Left ventricle myocardium inferior (tissue), 1 donor: ENCODE measurements at regions not wholly inside any gene's neighbourhood (a gene's known extent, or its start where the extent isn't known, plus 50 kb on each side); places are given as distances from the start of the nearest gene placed in this dataset.

Experiments used
- DNase-seq: peaks from one replicate; pipeline ENCODE4 v3.0.0-alpha.2; 2020
- H3K27ac ChIP-seq: fragments of 200-600 bp; replicated peaks from 2 replicates; pipeline ENCODE4 v1.8.0; 2021
- H3K27me3 ChIP-seq: fragments of 200-600 bp; 2 replicates; pipeline ENCODE4 v1.8.0; 2021; ENCODE audit warnings: low read depth
- H3K36me3 ChIP-seq: fragments of 200-600 bp; 2 replicates; pipeline ENCODE4 v1.8.0; 2021
- H3K4me1 ChIP-seq: fragments of 200-600 bp; 2 replicates; pipeline ENCODE4 v1.8.0; 2021
- H3K4me3 ChIP-seq: fragments of 200-600 bp; 2 replicates; pipeline ENCODE4 v1.8.0; 2021; ENCODE audit warnings: mild to moderate bottlenecking, moderate library complexity
- H3K9me3 ChIP-seq: fragments of 200-600 bp; replicated peaks from 2 replicates; pipeline ENCODE4 v1.8.0; 2021
- CTCF ChIP-seq: fragments of 200-600 bp; IDR thresholded peaks from 2 replicates; pipeline ENCODE4 v1.8.0; 2021; ENCODE audit warnings: antibody characterized with exemption, mild to moderate bottlenecking, borderline replicate concordance
- intact Hi-C: fragments of 100-400 bp; cut with micrococcal nuclease; formaldehyde crosslinking; loops from one replicate; pipeline ENCODE4 v1.11.0; 2022
- donor health status: DM: no; HTN: yes; CAD: no; lungs with severe emphysema.

GRCh38 chrY:8535704-8536103 is 801.6 kb upstream of the TSPY4 start:
- Histone ChIP-seq H3K27me3 (no peaks in the 10 kb centered on the region), H3K4me1 (no peaks in the 10 kb centered on the region), H3K27ac (no peak overlapping the region), H3K9me3 (no peaks in the 10 kb centered on the region), H3K4me3 (no peak overlapping the region), H3K36me3 (no peaks in the 10 kb centered on the region)
- TF ChIP-seq CTCF: no peak
- intact Hi-C loops: no loop called here
- DNase-seq: no peak

GRCh38 chrY:8536277-8536676 is 801.0 kb upstream of the TSPY4 start:
- Histone ChIP-seq H3K4me1 (no peaks in the 10 kb centered on the region), H3K27me3 (no peaks in the 10 kb centered on the region), H3K4me3 (no peak overlapping the region), H3K36me3 (no peaks in the 10 kb centered on the region), H3K9me3 (no peaks in the 10 kb centered on the region), H3K27ac (no peak overlapping the region)
- no peak for DNase-seq
- intact Hi-C loops: no loop called here
- no peak for TF ChIP-seq CTCF

- peak; percentile 26 for TF ChIP-seq CTCF
- H3K36me3 ChIP-seq: no peaks in the 10 kb centered on the region
- no peak for DNase-seq
- H3K4me3 ChIP-seq: no peak overlapping the region
- H3K9me3 ChIP-seq: no peaks in the 10 kb centered on the region
- intact Hi-C loops: no loop called here
- H3K27ac ChIP-seq: no peak overlapping the region
- no peaks in the 10 kb centered on the region for H3K27me3 ChIP-seq
- no peaks in the 10 kb centered on the region for H3K4me1 ChIP-seq
These were observed 796.0 kb upstream of the TSPY4 start for GRCh38 chrY:8541306-8541705.

GRCh38 chrY:8544715-8545114 is 792.5 kb upstream of the TSPY4 start:
- no peak for DNase-seq
- intact Hi-C loops: no loop called here
- H3K27me3 ChIP-seq: no peaks in the 10 kb centered on the region
- no peak for TF ChIP-seq CTCF
- no peaks in the 10 kb centered on the region for H3K4me1 ChIP-seq
- H3K36me3 ChIP-seq: no peaks in the 10 kb centered on the region
- H3K27ac ChIP-seq: no peak overlapping the region
- H3K9me3 ChIP-seq: no peaks in the 10 kb centered on the region
- no peak overlapping the region for H3K4me3 ChIP-seq

GRCh38 chrY:8547931-8548330 is 789.3 kb upstream of the TSPY4 start:
- Histone ChIP-seq H3K27me3 (no peaks in the 10 kb centered on the region), H3K36me3 (no peaks in the 10 kb centered on the region), H3K4me3 (no peak overlapping the region), H3K4me1 (no peaks in the 10 kb centered on the region), H3K9me3 (no peaks in the 10 kb centered on the region), H3K27ac (no peak overlapping the region)
- no peak for TF ChIP-seq CTCF
- intact Hi-C loops: no loop called here
- DNase-seq: no peak

- intact Hi-C loops: no loop called here
- H3K36me3 ChIP-seq: no peaks in the 10 kb centered on the region
- no peaks in the 10 kb centered on the region for H3K4me1 ChIP-seq
- no peak for TF ChIP-seq CTCF
- no peaks in the 10 kb centered on the region for H3K9me3 ChIP-seq
- no peak overlapping the region for H3K4me3 ChIP-seq
- no peaks in the 10 kb centered on the region for H3K27me3 ChIP-seq
- DNase-seq: no peak
- no peak overlapping the region for H3K27ac ChIP-seq
These were observed 785.9 kb upstream of the TSPY4 start for GRCh38 chrY:8551323-8551722.
